ENCODE measurements at regions not wholly inside any gene's neighbourhood (a gene's known extent, or its start where the extent isn't known, plus 50 kb on each side); places are given as distances from the start of the nearest gene placed in this dataset.

GRCh38 chr2:133737242-133737993 is 169.2 kb upstream of the NCKAP5 start:
- TF ChIP-seq, protein P1, sequence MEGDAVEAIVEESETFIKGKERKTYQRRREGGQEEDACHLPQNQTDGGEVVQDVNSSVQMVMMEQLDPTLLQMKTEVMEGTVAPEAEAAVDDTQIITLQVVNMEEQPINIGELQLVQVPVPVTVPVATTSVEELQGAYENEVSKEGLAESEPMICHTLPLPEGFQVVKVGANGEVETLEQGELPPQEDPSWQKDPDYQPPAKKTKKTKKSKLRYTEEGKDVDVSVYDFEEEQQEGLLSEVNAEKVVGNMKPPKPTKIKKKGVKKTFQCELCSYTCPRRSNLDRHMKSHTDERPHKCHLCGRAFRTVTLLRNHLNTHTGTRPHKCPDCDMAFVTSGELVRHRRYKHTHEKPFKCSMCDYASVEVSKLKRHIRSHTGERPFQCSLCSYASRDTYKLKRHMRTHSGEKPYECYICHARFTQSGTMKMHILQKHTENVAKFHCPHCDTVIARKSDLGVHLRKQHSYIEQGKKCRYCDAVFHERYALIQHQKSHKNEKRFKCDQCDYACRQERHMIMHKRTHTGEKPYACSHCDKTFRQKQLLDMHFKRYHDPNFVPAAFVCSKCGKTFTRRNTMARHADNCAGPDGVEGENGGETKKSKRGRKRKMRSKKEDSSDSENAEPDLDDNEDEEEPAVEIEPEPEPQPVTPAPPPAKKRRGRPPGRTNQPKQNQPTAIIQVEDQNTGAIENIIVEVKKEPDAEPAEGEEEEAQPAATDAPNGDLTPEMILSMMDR (IDR thresholded peaks at IDR 0.05; ENCODE audit: partially characterized antibody, unreplicated experiment), result no peak
- no peak overlapping the region for H3K27ac Mint-ChIP-seq (ENCODE audit: unreplicated experiment)
- H3K9me3 Mint-ChIP-seq (ENCODE audit: unreplicated experiment), result peaks cover 4% of the 10 kb centered on the region
- no peaks in the 10 kb centered on the region for H3K36me3 Mint-ChIP-seq (ENCODE audit: unreplicated experiment)
- DNase-seq, result no peak
- no peaks in the 10 kb centered on the region for H3K4me1 Mint-ChIP-seq (ENCODE audit: low read depth, unreplicated experiment)
- H3K27me3 Mint-ChIP-seq (ENCODE audit: unreplicated experiment), result peaks cover 2% of the 10 kb centered on the region
- H3K4me3 Mint-ChIP-seq (ENCODE audit: unreplicated experiment), result no peak overlapping the region

- peaks cover 4% of the 10 kb centered on the region for H3K9me3 Mint-ChIP-seq (ENCODE audit: unreplicated experiment)
- H3K27ac Mint-ChIP-seq (ENCODE audit: unreplicated experiment), result no peak overlapping the region
- H3K4me1 Mint-ChIP-seq (ENCODE audit: low read depth, unreplicated experiment), result no peaks in the 10 kb centered on the region
- TF ChIP-seq, protein P1 (IDR thresholded peaks at IDR 0.05; ENCODE audit: partially characterized antibody, unreplicated experiment), result no peak
- H3K4me3 Mint-ChIP-seq (ENCODE audit: unreplicated experiment), result no peak overlapping the region
- no peaks in the 10 kb centered on the region for H3K36me3 Mint-ChIP-seq (ENCODE audit: unreplicated experiment)
- peaks cover 2% of the 10 kb centered on the region for H3K27me3 Mint-ChIP-seq (ENCODE audit: unreplicated experiment)
- no peak for DNase-seq
Measured at GRCh38 chr2:133739039-133739438, 170.8 kb upstream of the NCKAP5 start.

GRCh38 chr2:133740500-133740899 is 172.2 kb upstream of the NCKAP5 start:
- peaks cover 2% of the 10 kb centered on the region for H3K9me3 Mint-ChIP-seq (ENCODE audit: unreplicated experiment)
- no peak overlapping the region for H3K27ac Mint-ChIP-seq (ENCODE audit: unreplicated experiment)
- TF ChIP-seq, protein P1 (IDR thresholded peaks at IDR 0.05; ENCODE audit: partially characterized antibody, unreplicated experiment), result no peak
- DNase-seq, result no peak
- H3K4me1 Mint-ChIP-seq (ENCODE audit: low read depth, unreplicated experiment), result no peaks in the 10 kb centered on the region
- H3K4me3 Mint-ChIP-seq (ENCODE audit: unreplicated experiment), result no peak overlapping the region
- no peaks in the 10 kb centered on the region for H3K36me3 Mint-ChIP-seq (ENCODE audit: unreplicated experiment)
- peaks cover 2% of the 10 kb centered on the region for H3K27me3 Mint-ChIP-seq (ENCODE audit: unreplicated experiment)

- Mint-ChIP-seq H3K9me3 (ENCODE audit: unreplicated experiment) (no peaks in the 10 kb centered on the region), H3K4me1 (ENCODE audit: low read depth, unreplicated experiment) (no peaks in the 10 kb centered on the region), H3K36me3 (ENCODE audit: unreplicated experiment) (no peaks in the 10 kb centered on the region), H3K4me3 (ENCODE audit: unreplicated experiment) (no peak overlapping the region), H3K27ac (ENCODE audit: unreplicated experiment) (no peak overlapping the region), H3K27me3 (ENCODE audit: unreplicated experiment) (peaks cover 2% of the 10 kb centered on the region)
- TF ChIP-seq, protein P1 (IDR thresholded peaks at IDR 0.05; ENCODE audit: partially characterized antibody, unreplicated experiment), result no peak
- DNase-seq, result no peak
Measured at GRCh38 chr2:133748007-133748700, 179.9 kb upstream of the NCKAP5 start.

DNA sequence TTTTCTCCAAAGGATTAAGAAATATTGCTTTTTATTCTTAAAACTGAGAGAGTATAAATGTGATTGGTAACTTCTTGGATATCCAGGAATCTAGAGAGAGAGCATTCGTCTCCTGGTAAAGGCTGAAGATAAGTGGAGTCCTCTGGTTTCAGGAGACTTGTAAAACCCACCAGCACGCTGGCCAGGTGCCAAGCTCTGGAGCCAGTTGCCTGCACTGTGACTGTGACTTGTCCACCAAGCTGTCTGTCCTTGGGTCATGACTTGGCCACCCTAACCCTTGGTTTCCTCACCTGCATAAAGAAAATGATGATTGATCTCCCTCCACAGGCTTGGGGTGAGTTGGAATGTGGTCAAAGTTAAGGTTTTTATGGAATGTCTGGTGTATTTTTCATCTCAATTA is 185.4 kb upstream of the NCKAP5 start:
- TF ChIP-seq, protein P1 (IDR thresholded peaks at IDR 0.05; ENCODE audit: partially characterized antibody, unreplicated experiment), result no peak
- no peak for DNase-seq
- H3K9me3 Mint-ChIP-seq (ENCODE audit: unreplicated experiment), result no peaks in the 10 kb centered on the region
- H3K27me3 Mint-ChIP-seq (ENCODE audit: unreplicated experiment), result peaks cover 2% of the 10 kb centered on the region
- H3K4me3 Mint-ChIP-seq (ENCODE audit: unreplicated experiment), result no peak overlapping the region
- H3K36me3 Mint-ChIP-seq (ENCODE audit: unreplicated experiment), result no peaks in the 10 kb centered on the region
- H3K4me1 Mint-ChIP-seq (ENCODE audit: low read depth, unreplicated experiment), result no peaks in the 10 kb centered on the region
- no peak overlapping the region for H3K27ac Mint-ChIP-seq (ENCODE audit: unreplicated experiment)

Data from glutamatergic neuron (in vitro differentiated cells).